Stimulated activated memory B cell treated with anti-CD40 and anti-IgM and Interleukin-4, amounts not matched to agents 10 μg/mL and 1 μg/mL and 100 μg/mL, for 72 hours (primary cell): ENCODE measurements at regions not wholly inside any gene's neighbourhood (a gene's known extent, or its start where the extent isn't known, plus 50 kb on each side); places are given as distances from the start of the nearest gene placed in this dataset.

Experiments
- ATAC-seq: fragments of 150-1000 bp; cut with Tn5 transposase; 2 replicates; pipeline ENCODE4 v1.10.0; 2021
- H3K27ac Mint-ChIP-seq: one replicate; pipeline ENCODE4 v1.8.0; 2022; ENCODE audit warnings: mild to moderate bottlenecking, mixed read lengths
- H3K27me3 Mint-ChIP-seq: one replicate; pipeline ENCODE4 v1.8.0; 2022; ENCODE audit warnings: mixed read lengths
- H3K36me3 Mint-ChIP-seq: one replicate; pipeline ENCODE4 v1.8.0; 2022; ENCODE audit warnings: mixed read lengths
- H3K4me1 Mint-ChIP-seq: one replicate; pipeline ENCODE4 v1.8.0; 2022; ENCODE audit warnings: mixed read lengths
- H3K4me3 Mint-ChIP-seq: one replicate; pipeline ENCODE4 v1.8.0; 2022; ENCODE audit warnings: mild to moderate bottlenecking, moderate library complexity, mixed read lengths
- H3K9me3 Mint-ChIP-seq: one replicate; pipeline ENCODE4 v1.8.0; 2022; ENCODE audit warnings: mixed read lengths

GRCh38 chr22:48568736-48569330, 1258.8 kb downstream of the BRD1 start:
- Mint-ChIP-seq H3K4me3 (no peak overlapping the region), H3K4me1 (no peaks in the 10 kb centered on the region), H3K9me3 (peaks cover 11% of the 10 kb centered on the region), H3K27ac (no peak overlapping the region), H3K27me3 (peaks cover 12% of the 10 kb centered on the region), H3K36me3 (no peaks in the 10 kb centered on the region)
- no peak for ATAC-seq

GRCh38 chr22:48567213-48567975, 1260.3 kb downstream of the BRD1 start:
- Mint-ChIP-seq H3K27ac (no peak overlapping the region), H3K4me3 (no peak overlapping the region), H3K36me3 (no peaks in the 10 kb centered on the region), H3K4me1 (no peaks in the 10 kb centered on the region), H3K27me3 (peaks cover 8% of the 10 kb centered on the region), H3K9me3 (peaks cover 11% of the 10 kb centered on the region)
- no peak for ATAC-seq

GRCh38 chr22:48566741-48567140, 1260.9 kb downstream of the BRD1 start:
- Mint-ChIP-seq H3K36me3 (no peaks in the 10 kb centered on the region), H3K4me1 (no peaks in the 10 kb centered on the region), H3K4me3 (no peak overlapping the region), H3K27me3 (peaks cover 8% of the 10 kb centered on the region), H3K9me3 (peaks cover 10% of the 10 kb centered on the region), H3K27ac (no peak overlapping the region)
- ATAC-seq = no peak

GRCh38 chr22:48565901-48566501, 1261.7 kb downstream of the BRD1 start:
- peaks cover 8% of the 10 kb centered on the region for H3K9me3 Mint-ChIP-seq
- no peak for ATAC-seq
- no peak overlapping the region for H3K27ac Mint-ChIP-seq
- no peak overlapping the region for H3K4me3 Mint-ChIP-seq
- no peaks in the 10 kb centered on the region for H3K36me3 Mint-ChIP-seq
- no peaks in the 10 kb centered on the region for H3K4me1 Mint-ChIP-seq
- H3K27me3 Mint-ChIP-seq = peaks cover 8% of the 10 kb centered on the region

- Mint-ChIP-seq H3K36me3 (no peaks in the 10 kb centered on the region), H3K4me1 (no peaks in the 10 kb centered on the region), H3K27ac (no peak overlapping the region), H3K9me3 (peaks cover 2% of the 10 kb centered on the region), H3K4me3 (no peak overlapping the region), H3K27me3 (peaks cover 8% of the 10 kb centered on the region)
- ATAC-seq = no peak
Measured at GRCh38 chr22:48564995-48565394, 1262.7 kb downstream of the BRD1 start.

GRCh38 chr22:48563966-48564330, 1263.7 kb downstream of the BRD1 start:
- no peaks in the 10 kb centered on the region for H3K9me3 Mint-ChIP-seq
- ATAC-seq = no peak
- no peaks in the 10 kb centered on the region for H3K4me1 Mint-ChIP-seq
- no peak overlapping the region for H3K27ac Mint-ChIP-seq
- no peaks in the 10 kb centered on the region for H3K36me3 Mint-ChIP-seq
- H3K4me3 Mint-ChIP-seq = no peak overlapping the region
- H3K27me3 Mint-ChIP-seq = peaks cover 8% of the 10 kb centered on the region

GRCh38 chr22:48563118-48563965, 1264.3 kb downstream of the BRD1 start:
- Mint-ChIP-seq H3K36me3 (no peaks in the 10 kb centered on the region), H3K4me3 (no peak overlapping the region), H3K9me3 (no peaks in the 10 kb centered on the region), H3K27me3 (peaks cover 8% of the 10 kb centered on the region), H3K27ac (no peak overlapping the region), H3K4me1 (no peaks in the 10 kb centered on the region)
- ATAC-seq = no peak

GRCh38 chr22:48561676-48562075, 1266.0 kb downstream of the BRD1 start:
- Mint-ChIP-seq H3K36me3 (no peaks in the 10 kb centered on the region), H3K4me1 (no peaks in the 10 kb centered on the region), H3K9me3 (peaks cover 2% of the 10 kb centered on the region), H3K27me3 (peaks cover 8% of the 10 kb centered on the region), H3K4me3 (no peak overlapping the region), H3K27ac (no peak overlapping the region)
- ATAC-seq = no peak

GRCh38 chr22:48560836-48561235, 1266.8 kb downstream of the BRD1 start:
- H3K27ac Mint-ChIP-seq = no peak overlapping the region
- peaks cover 2% of the 10 kb centered on the region for H3K9me3 Mint-ChIP-seq
- ATAC-seq = no peak
- no peaks in the 10 kb centered on the region for H3K4me1 Mint-ChIP-seq
- H3K27me3 Mint-ChIP-seq = peaks cover 8% of the 10 kb centered on the region
- no peaks in the 10 kb centered on the region for H3K36me3 Mint-ChIP-seq
- no peak overlapping the region for H3K4me3 Mint-ChIP-seq

GRCh38 chr22:48560389-48560751, 1267.3 kb downstream of the BRD1 start:
- no peaks in the 10 kb centered on the region for H3K36me3 Mint-ChIP-seq
- H3K27me3 Mint-ChIP-seq = peaks cover 8% of the 10 kb centered on the region
- H3K27ac Mint-ChIP-seq = no peak overlapping the region
- ATAC-seq = no peak
- H3K4me1 Mint-ChIP-seq = no peaks in the 10 kb centered on the region
- H3K4me3 Mint-ChIP-seq = no peak overlapping the region
- H3K9me3 Mint-ChIP-seq = peaks cover 2% of the 10 kb centered on the region

GRCh38 chr22:48559647-48560388, 1267.9 kb downstream of the BRD1 start:
- peaks cover 8% of the 10 kb centered on the region for H3K27me3 Mint-ChIP-seq
- no peak for ATAC-seq

GRCh38 chr22:48558606-48559402, 1268.9 kb downstream of the BRD1 start:
- no peaks in the 10 kb centered on the region for H3K4me1 Mint-ChIP-seq
- H3K4me3 Mint-ChIP-seq = no peak overlapping the region
- peaks cover 3% of the 10 kb centered on the region for H3K27me3 Mint-ChIP-seq
- H3K27ac Mint-ChIP-seq = no peak overlapping the region
- peaks cover 2% of the 10 kb centered on the region for H3K9me3 Mint-ChIP-seq
- ATAC-seq = no peak
- no peaks in the 10 kb centered on the region for H3K36me3 Mint-ChIP-seq

More at GRCh38 chr22:48559647-48560388, 1267.9 kb downstream of the BRD1 start:
- Mint-ChIP-seq H3K36me3 (no peaks in the 10 kb centered on the region), H3K9me3 (peaks cover 2% of the 10 kb centered on the region), H3K4me3 (no peak overlapping the region), H3K27ac (no peak overlapping the region), H3K4me1 (no peaks in the 10 kb centered on the region)

- H3K4me3 Mint-ChIP-seq = no peak overlapping the region
- peaks cover 2% of the 10 kb centered on the region for H3K9me3 Mint-ChIP-seq
- H3K27ac Mint-ChIP-seq = no peak overlapping the region
- ATAC-seq = no peak
- H3K36me3 Mint-ChIP-seq = no peaks in the 10 kb centered on the region
- no peaks in the 10 kb centered on the region for H3K27me3 Mint-ChIP-seq
- H3K4me1 Mint-ChIP-seq = no peaks in the 10 kb centered on the region
Measured at GRCh38 chr22:48558016-48558415, 1269.7 kb downstream of the BRD1 start.

GRCh38 chr22:48557473-48557872, 1270.2 kb downstream of the BRD1 start:
- ATAC-seq = no peak
- Mint-ChIP-seq H3K4me1 (no peaks in the 10 kb centered on the region), H3K27ac (no peak overlapping the region), H3K9me3 (peaks cover 2% of the 10 kb centered on the region), H3K27me3 (no peaks in the 10 kb centered on the region), H3K36me3 (no peaks in the 10 kb centered on the region), H3K4me3 (no peak overlapping the region)
